Fibroblast of mammary gland (primary cell): ENCODE measurements at regions not wholly inside any gene's neighbourhood (a gene's known extent, or its start where the extent isn't known, plus 50 kb on each side); places are given as distances from the start of the nearest gene placed in this dataset.

ENCODE experiments used
- DNase-seq: peaks from one replicate; pipeline ENCODE4 v3.0.0-alpha.2; 2010; ENCODE audit warnings: low read depth
- H3K4me3 ChIP-seq: 2 replicates; pipeline ENCODE4 v1.5.1; 2011; ENCODE audit warnings: low read depth, mild to moderate bottlenecking, low read length, moderate library complexity; ENCODE audit not compliant: control insufficient read depth
- TF ChIP-seq, protein P1 (sequence below): conservative IDR thresholded peaks from 2 replicates; pipeline ENCODE4 v1.5.1; 2011; ENCODE audit warnings: low read depth, low read length, inconsistent platforms; ENCODE audit not compliant: control insufficient read depth, insufficient read depth

- no peak for DNase-seq
- H3K4me3 ChIP-seq = no peak overlapping the region
- TF ChIP-seq, protein P1, sequence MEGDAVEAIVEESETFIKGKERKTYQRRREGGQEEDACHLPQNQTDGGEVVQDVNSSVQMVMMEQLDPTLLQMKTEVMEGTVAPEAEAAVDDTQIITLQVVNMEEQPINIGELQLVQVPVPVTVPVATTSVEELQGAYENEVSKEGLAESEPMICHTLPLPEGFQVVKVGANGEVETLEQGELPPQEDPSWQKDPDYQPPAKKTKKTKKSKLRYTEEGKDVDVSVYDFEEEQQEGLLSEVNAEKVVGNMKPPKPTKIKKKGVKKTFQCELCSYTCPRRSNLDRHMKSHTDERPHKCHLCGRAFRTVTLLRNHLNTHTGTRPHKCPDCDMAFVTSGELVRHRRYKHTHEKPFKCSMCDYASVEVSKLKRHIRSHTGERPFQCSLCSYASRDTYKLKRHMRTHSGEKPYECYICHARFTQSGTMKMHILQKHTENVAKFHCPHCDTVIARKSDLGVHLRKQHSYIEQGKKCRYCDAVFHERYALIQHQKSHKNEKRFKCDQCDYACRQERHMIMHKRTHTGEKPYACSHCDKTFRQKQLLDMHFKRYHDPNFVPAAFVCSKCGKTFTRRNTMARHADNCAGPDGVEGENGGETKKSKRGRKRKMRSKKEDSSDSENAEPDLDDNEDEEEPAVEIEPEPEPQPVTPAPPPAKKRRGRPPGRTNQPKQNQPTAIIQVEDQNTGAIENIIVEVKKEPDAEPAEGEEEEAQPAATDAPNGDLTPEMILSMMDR = no peak
Observed at GRCh38 chr1:226489718-226490425, 58.7 kb upstream of the STUM start.

- TF ChIP-seq, protein P1 = no peak
- no peak for DNase-seq
Observed at GRCh38 chr1:226490426-226490809, 58.1 kb upstream of the STUM start.

GRCh38 chr1:226491093-226491850 lies 57.3 kb upstream of the STUM start:
- H3K4me3 ChIP-seq = no peak overlapping the region
- TF ChIP-seq, protein P1 = no peak
- no peak for DNase-seq

More at GRCh38 chr1:226490426-226490809, 58.1 kb upstream of the STUM start:
- H3K4me3 ChIP-seq = no peak overlapping the region

DNA sequence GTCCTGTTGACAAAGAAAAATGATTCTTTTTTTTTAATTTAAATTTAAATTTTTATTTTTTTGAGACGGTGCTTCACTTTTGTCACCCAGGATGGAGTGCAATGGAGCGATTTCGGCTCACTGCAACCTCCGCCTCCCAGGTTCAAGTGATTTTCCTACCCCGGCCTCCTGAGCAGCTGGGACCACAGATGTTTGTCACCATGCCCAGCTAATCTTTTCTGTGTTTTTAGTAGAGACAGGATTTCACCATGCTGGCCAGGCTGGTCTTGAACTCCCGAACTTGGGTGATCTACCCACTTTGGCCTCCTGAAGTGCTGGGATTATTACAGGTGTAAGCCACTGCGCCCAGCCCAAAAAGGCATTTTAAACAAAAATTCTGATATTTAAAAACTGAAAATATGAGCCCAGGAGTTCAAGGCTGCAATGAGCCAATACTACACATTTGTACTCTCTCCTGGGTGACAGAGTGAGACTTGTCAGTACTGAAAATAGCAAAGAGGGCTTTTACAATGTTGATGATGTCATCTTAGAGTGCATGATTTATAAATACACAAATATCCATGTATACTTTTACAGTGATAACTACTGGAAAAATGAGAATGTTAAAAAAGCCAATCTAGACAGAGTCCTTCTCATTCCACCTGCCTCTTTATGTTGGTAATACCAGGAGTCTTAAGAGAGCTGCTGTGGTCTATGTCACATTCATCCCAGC lies 56.0 kb upstream of the STUM start:
- TF ChIP-seq, protein P1 = no peak
- DNase-seq = no peak
- H3K4me3 ChIP-seq = no peak overlapping the region

GRCh38 chr1:226494092-226494609 lies 54.4 kb upstream of the STUM start:
- DNase-seq = no peak
- TF ChIP-seq, protein P1 = no peak
- no peak overlapping the region for H3K4me3 ChIP-seq

- no peak overlapping the region for H3K4me3 ChIP-seq
- TF ChIP-seq, protein P1 = no peak
- DNase-seq = no peak
Observed at GRCh38 chr1:226495716-226496115, 52.8 kb upstream of the STUM start.
